Large intestine (tissue), 3 donors: ENCODE measurements at regions not wholly inside any gene's neighbourhood (a gene's known extent, or its start where the extent isn't known, plus 50 kb on each side); places are given as distances from the start of the nearest gene placed in this dataset.
A peak's percentile ranks its signal among the peaks of the same experiment; 100 is the strongest.
"Not testable (repeated sequence)": the region's sequence is repeated elsewhere in the genome, so short reads cannot be mapped to it uniquely, and the experiment has no call there.

Experiments
- DNase-seq, 2 donors: peaks; one replicate each; pipeline versions ENCODE4 v3.0.0 to v3.0.0-alpha.2; 2013
- H3K27ac ChIP-seq: one replicate; pipeline ENCODE4 v1.5.1; 2013; ENCODE audit warnings: low read length
- H3K27me3 ChIP-seq: 2 replicates; pipeline ENCODE4 v1.6.1; 2013; ENCODE audit warnings: low read length; ENCODE audit not compliant: control insufficient read depth, insufficient read depth
- H3K36me3 ChIP-seq: 2 replicates; pipeline ENCODE4 v1.6.1; 2013; ENCODE audit warnings: low read length; ENCODE audit not compliant: control insufficient read depth, insufficient read depth
- H3K4me1 ChIP-seq: one replicate; pipeline ENCODE4 v1.6.1; 2013; ENCODE audit warnings: low read length; ENCODE audit not compliant: control insufficient read depth, insufficient read depth
- H3K4me3 ChIP-seq: one replicate; pipeline ENCODE4 v1.5.1; 2013; ENCODE audit warnings: low read length
- H3K9me3 ChIP-seq: one replicate; pipeline ENCODE4 v1.6.1; 2013; ENCODE audit warnings: mild to moderate bottlenecking, low read depth, low read length, moderate library complexity; ENCODE audit not compliant: control insufficient read depth
- WGBS: methylation state at CpG from one replicate; pipeline ENCODE4 v1.1.5; 2013; ENCODE audit warnings: low lambda C conversion rate; ENCODE audit not compliant: insufficient coverage; 5-methylcytosine and 5-hydroxymethylcytosine counted together

- no CpG with 5 or more reads among the region's 3 CpGs for WGBS
- DNase-seq: no peak
- Histone ChIP-seq H3K4me3 (no peak overlapping the region), H3K27ac (no peak overlapping the region), H3K36me3 (no peaks in the 10 kb centered on the region), H3K9me3 (no peaks in the 10 kb centered on the region), H3K4me1 (no peaks in the 10 kb centered on the region), H3K27me3 (no peaks in the 10 kb centered on the region)
Measured at GRCh38 chrX:147228153-147228552, 413.6 kb upstream of the CXorf51A start.

- H3K27me3 ChIP-seq: no peaks in the 10 kb centered on the region
- no peak overlapping the region for H3K27ac ChIP-seq
- no peaks in the 10 kb centered on the region for H3K4me1 ChIP-seq
- DNase-seq: no peak
- H3K9me3 ChIP-seq: no peaks in the 10 kb centered on the region
- no CpG with 5 or more reads among the region's 3 CpGs for WGBS
- H3K4me3 ChIP-seq: no peak overlapping the region
- no peaks in the 10 kb centered on the region for H3K36me3 ChIP-seq
Measured at GRCh38 chrX:147226801-147227200, 412.3 kb upstream of the CXorf51A start.

- H3K9me3 ChIP-seq: no peaks in the 10 kb centered on the region
- no peak overlapping the region for H3K4me3 ChIP-seq
- no peak for DNase-seq
- no peaks in the 10 kb centered on the region for H3K36me3 ChIP-seq
- WGBS: no CpG with 5 or more reads among the region's 4 CpGs
- H3K27me3 ChIP-seq: no peaks in the 10 kb centered on the region
- H3K27ac ChIP-seq: no peak overlapping the region
- no peaks in the 10 kb centered on the region for H3K4me1 ChIP-seq
Measured at GRCh38 chrX:147217334-147217733, 402.8 kb upstream of the CXorf51A start.

GRCh38 chrX:147200494-147200893 is 385.9 kb upstream of the CXorf51A start:
- not testable (repeated sequence) for H3K4me3 ChIP-seq, H3K4me1 ChIP-seq, H3K27me3 ChIP-seq, H3K9me3 ChIP-seq, H3K27ac ChIP-seq, DNase-seq, H3K36me3 ChIP-seq
- WGBS: no CpG with 5 or more reads among the region's 11 CpGs

- no CpG with 5 or more reads among the region's 3 CpGs for WGBS
- Histone ChIP-seq H3K9me3 (no peaks in the 10 kb centered on the region), H3K27me3 (no peaks in the 10 kb centered on the region), H3K27ac (no peak overlapping the region), H3K36me3 (no peaks in the 10 kb centered on the region), H3K4me3 (no peak overlapping the region), H3K4me1 (no peaks in the 10 kb centered on the region)
- DNase-seq: no peak
Measured at GRCh38 chrX:147191361-147191760, 376.8 kb upstream of the CXorf51A start.

- H3K9me3 ChIP-seq: no peaks in the 10 kb centered on the region
- H3K27ac ChIP-seq: no peak overlapping the region
- no peak overlapping the region for H3K4me3 ChIP-seq
- H3K4me1 ChIP-seq: no peaks in the 10 kb centered on the region
- WGBS: no CpG with 5 or more reads among the region's 7 CpGs
- DNase-seq: no peak
- no peaks in the 10 kb centered on the region for H3K27me3 ChIP-seq
- no peaks in the 10 kb centered on the region for H3K36me3 ChIP-seq
Measured at GRCh38 chrX:147183161-147183560, 368.6 kb upstream of the CXorf51A start.

GRCh38 chrX:147180886-147181285 is 366.3 kb upstream of the CXorf51A start:
- peak overlapping the region; percentile 74 for H3K27ac ChIP-seq
- H3K36me3 ChIP-seq: no peaks in the 10 kb centered on the region
- no peaks in the 10 kb centered on the region for H3K9me3 ChIP-seq
- WGBS: no CpG with 5 or more reads among the region's 4 CpGs
- no peak overlapping the region for H3K4me3 ChIP-seq
- DNase-seq: peak; percentile 44 to 68
- no peaks in the 10 kb centered on the region for H3K4me1 ChIP-seq
- no peaks in the 10 kb centered on the region for H3K27me3 ChIP-seq

- Histone ChIP-seq H3K36me3 (no peaks in the 10 kb centered on the region), H3K27me3 (no peaks in the 10 kb centered on the region), H3K9me3 (no peaks in the 10 kb centered on the region), H3K4me3 (no peak overlapping the region), H3K27ac (no peak overlapping the region), H3K4me1 (no peaks in the 10 kb centered on the region)
- DNase-seq: no peak
- no CpG with 5 or more reads among the region's 2 CpGs for WGBS
Measured at GRCh38 chrX:147179625-147180024, 365.1 kb upstream of the CXorf51A start.

- WGBS: no CpG with 5 or more reads among the region's 1 CpG
- Histone ChIP-seq H3K27me3 (no peaks in the 10 kb centered on the region), H3K27ac (no peak overlapping the region), H3K4me1 (no peaks in the 10 kb centered on the region), H3K36me3 (no peaks in the 10 kb centered on the region), H3K9me3 (no peaks in the 10 kb centered on the region), H3K4me3 (no peak overlapping the region)
- no peak for DNase-seq
Measured at GRCh38 chrX:147174591-147174990, 360.0 kb upstream of the CXorf51A start.

- Histone ChIP-seq H3K27ac (peak overlapping the region; percentile 6), H3K9me3 (no peaks in the 10 kb centered on the region), H3K4me3 (no peak overlapping the region), H3K4me1 (no peaks in the 10 kb centered on the region), H3K27me3 (no peaks in the 10 kb centered on the region), H3K36me3 (no peaks in the 10 kb centered on the region)
- WGBS: no CpG with 5 or more reads among the region's 6 CpGs
- peak; percentile 7 to 13 for DNase-seq
Measured at GRCh38 chrX:147173594-147173993, 359.1 kb upstream of the CXorf51A start.

- no peaks in the 10 kb centered on the region for H3K4me1 ChIP-seq
- no CpG with 5 or more reads among the region's 3 CpGs for WGBS
- no peak overlapping the region for H3K27ac ChIP-seq
- DNase-seq: no peak
- H3K27me3 ChIP-seq: no peaks in the 10 kb centered on the region
- H3K4me3 ChIP-seq: no peak overlapping the region
- no peaks in the 10 kb centered on the region for H3K9me3 ChIP-seq
- no peaks in the 10 kb centered on the region for H3K36me3 ChIP-seq
Measured at GRCh38 chrX:147170993-147171392, 356.4 kb upstream of the CXorf51A start.
